ENCODE measurements at regions not wholly inside any gene's neighbourhood (a gene's known extent, or its start where the extent isn't known, plus 50 kb on each side); places are given as distances from the start of the nearest gene placed in this dataset.

- no peak for TF ChIP-seq CTCF (IDR thresholded peaks at IDR 0.05; ENCODE audit: low read depth, low read length)
- DNase-seq (ENCODE audit: extremely low read depth, low read depth), result no peak
Observed at GRCh38 chr9:118785456-118785855, 583.8 kb downstream of the BRINP1 start.

DNA sequence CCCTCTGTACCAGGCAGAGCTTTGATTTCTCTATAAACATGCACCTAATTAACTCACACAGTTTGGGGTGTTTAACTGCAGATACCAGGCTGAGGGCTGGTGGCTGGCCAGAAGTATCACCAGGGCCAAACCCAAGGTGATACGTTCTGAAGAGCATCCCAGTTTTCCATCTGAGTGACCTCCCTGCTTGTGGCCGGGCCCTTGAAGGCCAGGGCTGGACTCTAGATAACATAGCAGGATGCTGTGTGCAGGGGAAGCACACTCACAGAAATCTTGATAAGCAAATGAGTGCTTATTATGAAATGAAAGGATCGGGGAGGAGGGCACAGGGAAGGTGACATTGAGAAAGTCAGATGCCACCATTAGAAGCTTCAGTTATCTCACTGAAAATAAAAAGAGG is 582.4 kb downstream of the BRINP1 start:
- no peak for DNase-seq (ENCODE audit: extremely low read depth, low read depth)
- no peak for TF ChIP-seq CTCF (IDR thresholded peaks at IDR 0.05; ENCODE audit: low read depth, low read length)

DNA sequence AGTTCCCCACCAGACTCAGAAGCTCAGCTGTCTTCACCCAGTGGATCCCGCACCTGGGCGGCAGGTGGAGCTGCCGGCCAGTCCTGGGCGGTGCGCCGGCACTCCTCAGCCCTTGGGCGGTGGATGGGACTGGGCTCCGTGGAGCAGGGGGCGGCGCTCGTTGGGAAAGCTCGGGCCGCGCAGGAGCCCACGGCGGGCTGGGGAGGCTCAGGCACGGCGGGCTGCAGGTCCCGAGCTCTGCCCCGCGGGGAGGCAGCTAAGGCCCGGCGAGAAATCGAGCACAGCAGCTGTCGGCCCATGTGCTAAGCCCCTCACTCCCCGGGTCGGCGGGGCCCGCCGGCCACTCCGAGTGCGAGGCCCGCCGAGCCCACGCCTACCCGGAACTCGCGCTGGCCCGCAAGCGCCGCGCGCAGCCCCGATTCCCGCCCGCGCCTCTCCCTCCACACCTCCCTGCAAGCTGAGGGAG is 560.0 kb downstream of the BRINP1 start:
- no peak for DNase-seq (ENCODE audit: extremely low read depth, low read depth)
- no peak for TF ChIP-seq CTCF (IDR thresholded peaks at IDR 0.05; ENCODE audit: low read depth, low read length)

- TF ChIP-seq CTCF (IDR thresholded peaks at IDR 0.05; ENCODE audit: low read depth, low read length), result peak; percentile 41
- no peak for DNase-seq (ENCODE audit: extremely low read depth, low read depth)
Observed at GRCh38 chr9:118829334-118829733, 539.9 kb downstream of the BRINP1 start.

DNA sequence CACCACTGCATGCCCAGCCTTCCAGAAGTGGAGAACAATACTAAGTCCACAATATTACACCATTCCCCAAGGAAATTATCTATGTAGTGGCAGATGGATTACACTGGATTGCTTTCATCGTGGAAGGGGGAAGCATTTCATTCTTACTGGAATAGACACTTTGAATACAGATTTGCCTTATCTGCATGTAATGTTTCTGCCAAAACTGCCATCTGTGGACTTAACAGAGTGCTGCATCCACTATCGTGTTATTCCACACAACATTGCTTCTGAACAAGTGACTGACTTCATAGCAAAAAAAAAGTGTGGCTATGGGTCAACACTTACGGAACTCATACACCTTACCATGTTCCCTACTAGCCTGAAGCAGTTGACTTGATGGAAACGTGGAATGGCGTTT is 536.9 kb downstream of the BRINP1 start:
- no peak for DNase-seq (ENCODE audit: extremely low read depth, low read depth)
- no peak for TF ChIP-seq CTCF (IDR thresholded peaks at IDR 0.05; ENCODE audit: low read depth, low read length)

DNA sequence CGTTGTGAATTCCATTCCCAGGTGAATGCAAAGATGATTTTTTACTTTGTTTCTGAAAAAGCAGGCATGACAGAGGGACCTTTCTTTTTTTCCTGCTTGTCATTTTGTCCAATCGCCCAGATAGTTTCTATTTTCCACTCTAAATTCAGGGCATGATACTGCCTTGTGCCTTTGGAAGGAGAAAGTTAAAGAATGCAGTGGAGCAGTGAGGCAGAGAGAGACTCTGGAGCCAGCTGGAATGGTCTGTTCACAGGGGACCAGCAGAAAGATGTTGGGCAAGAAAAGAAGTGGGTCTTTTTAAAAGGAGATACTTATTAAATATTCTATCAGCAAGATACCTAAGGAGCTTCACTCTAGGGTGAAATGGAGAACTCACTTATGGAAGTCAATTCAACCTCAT is 532.3 kb downstream of the BRINP1 start:
- no peak for DNase-seq (ENCODE audit: extremely low read depth, low read depth)
- TF ChIP-seq CTCF (IDR thresholded peaks at IDR 0.05; ENCODE audit: low read depth, low read length), result no peak

DNA sequence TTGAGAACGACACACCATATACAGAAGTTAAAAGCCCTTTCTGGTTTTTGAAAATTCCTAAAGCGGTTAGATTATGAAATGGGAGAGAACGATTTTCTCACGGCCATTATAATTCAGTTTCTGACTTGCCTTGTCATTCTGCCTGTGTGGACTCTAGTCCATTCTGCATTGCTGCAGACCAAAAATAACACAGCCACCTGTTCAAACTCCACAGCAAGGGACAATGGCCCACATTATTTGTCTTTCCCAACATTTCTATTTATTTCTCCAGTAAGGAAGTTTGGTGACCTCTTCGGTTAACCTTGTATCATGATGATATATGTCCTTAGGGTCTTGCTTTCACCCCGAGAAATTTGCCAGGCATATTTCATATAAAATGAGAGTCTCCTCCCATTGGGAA is 497.7 kb downstream of the BRINP1 start:
- no peak for TF ChIP-seq CTCF (IDR thresholded peaks at IDR 0.05; ENCODE audit: low read depth, low read length)
- DNase-seq (ENCODE audit: extremely low read depth, low read depth), result no peak

All from AG09319 (cell line).